ENCODE measurements at regions not wholly inside any gene's neighbourhood (a gene's known extent, or its start where the extent isn't known, plus 50 kb on each side); places are given as distances from the start of the nearest gene placed in this dataset.

- no peak for DNase-seq
These were observed 524.9 kb upstream of the CHRM3 start for GRCh38 chr1:238861342-238862066.

DNA sequence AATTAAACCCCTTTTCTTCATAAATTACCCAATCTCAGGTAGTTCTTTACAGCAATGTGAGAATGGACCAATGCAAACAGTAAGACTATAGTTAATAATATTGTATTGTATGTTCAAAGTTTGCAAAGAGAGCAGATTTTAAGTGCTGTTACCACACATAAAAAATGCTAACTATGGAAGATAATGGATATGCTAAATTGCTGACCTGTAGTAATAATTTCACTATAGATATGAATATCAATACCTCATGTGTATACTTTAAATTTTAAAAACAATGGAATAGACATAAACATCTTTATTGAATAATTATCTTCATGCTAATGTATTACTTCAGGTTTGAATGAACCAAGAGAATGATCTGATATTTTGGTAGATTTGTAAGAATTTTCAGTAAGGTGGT, 552.4 kb upstream of the CHRM3 start:
- no peak for DNase-seq

GRCh38 chr1:238832106-238832505, 554.3 kb upstream of the CHRM3 start:
- DNase-seq, result no peak

DNA sequence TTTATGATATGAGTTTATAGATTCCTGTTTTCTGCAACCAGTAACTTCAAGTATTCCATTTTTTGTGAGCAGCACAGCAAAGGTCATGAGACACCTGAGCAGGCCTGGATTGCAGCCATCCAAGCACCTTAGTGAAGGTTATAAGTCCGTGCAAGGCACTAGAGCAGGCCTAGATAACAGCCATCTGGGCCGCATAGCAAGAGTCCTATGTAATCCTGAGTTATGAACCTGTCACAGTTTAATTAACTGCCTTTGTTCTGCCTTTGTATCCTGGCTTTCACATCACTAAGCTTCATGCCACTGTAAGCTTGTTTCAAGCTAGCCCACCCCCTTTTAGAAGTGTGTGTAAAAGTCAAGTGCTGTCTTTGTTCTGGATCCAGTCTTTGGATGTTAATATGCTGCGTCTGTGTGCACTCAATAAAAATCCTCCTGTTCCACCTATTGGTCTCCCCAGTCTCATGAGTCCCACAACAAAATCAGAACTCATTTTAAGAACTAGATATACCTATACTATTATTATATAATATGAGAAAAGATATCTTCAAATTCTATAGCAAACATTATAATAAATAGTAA, 556.2 kb upstream of the CHRM3 start:
- DNase-seq, result no peak

GRCh38 chr1:238826891-238827290, 559.5 kb upstream of the CHRM3 start:
- no peak for DNase-seq

DNA sequence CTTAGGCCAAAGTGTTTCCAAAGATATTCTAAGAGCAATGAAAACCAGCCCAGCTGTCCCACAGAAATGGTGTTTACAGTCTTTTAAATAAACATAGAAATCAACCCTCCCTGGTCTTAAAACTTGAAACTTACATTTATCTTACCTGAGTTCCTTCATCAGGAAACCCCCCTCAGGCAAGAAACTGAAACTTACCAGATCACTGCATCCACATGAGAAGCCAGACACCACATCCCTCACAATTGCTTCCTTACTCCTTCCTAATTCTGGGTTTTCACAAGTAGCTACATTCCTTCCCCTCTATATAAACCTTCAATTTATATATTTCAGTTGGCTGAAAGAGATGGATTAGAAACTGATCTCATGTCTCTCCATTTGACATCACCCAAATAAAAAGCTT, 563.0 kb upstream of the CHRM3 start:
- no peak for DNase-seq

GRCh38 chr1:238811211-238811879, 575.0 kb upstream of the CHRM3 start:
- DNase-seq, result no peak

DNA sequence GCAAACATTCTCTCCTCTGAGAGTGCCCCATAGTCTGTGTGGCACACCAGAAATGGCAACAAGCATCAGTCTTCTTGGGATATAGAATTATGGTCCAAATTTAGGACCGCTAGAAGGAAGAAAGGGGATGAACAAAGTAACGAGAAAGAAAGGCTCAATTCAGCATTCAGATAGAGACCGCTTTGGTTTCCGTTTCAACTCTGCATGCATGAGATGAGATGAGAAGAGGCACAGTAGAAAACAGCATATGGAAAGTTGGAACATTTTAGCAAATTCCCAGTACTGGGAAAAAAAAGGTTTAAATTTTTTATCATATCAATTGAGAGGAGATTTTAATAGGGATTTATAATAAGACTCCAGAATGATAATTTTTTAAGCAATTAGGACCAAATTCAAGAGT, 595.5 kb upstream of the CHRM3 start:
- no peak for DNase-seq

- no peak for DNase-seq
These were observed 596.3 kb upstream of the CHRM3 start for GRCh38 chr1:238789916-238790667.

GRCh38 chr1:238787471-238787870, 598.9 kb upstream of the CHRM3 start:
- DNase-seq, result no peak

DNA sequence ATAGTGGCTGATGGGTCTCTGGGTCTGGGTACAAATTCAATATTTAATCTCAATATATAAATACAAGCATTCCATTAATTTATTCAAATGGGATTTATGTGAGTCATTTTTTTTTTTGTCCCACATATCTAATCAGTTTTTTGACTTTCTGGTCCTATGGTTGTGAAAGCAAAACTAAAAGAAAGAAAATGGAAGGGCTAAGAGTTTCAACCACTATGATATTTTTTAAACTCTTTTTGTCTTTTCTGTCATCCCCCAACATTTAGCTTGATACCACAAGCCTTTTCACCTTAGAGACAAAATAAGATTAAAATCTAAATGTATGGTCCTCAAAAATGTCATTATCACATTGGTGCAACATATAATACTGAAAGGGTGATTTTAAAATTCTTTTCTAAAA, 602.7 kb upstream of the CHRM3 start:
- DNase-seq, result no peak

GRCh38 chr1:238779716-238780115, 606.7 kb upstream of the CHRM3 start:
- no peak for DNase-seq

GRCh38 chr1:238778113-238778512, 608.3 kb upstream of the CHRM3 start:
- no peak for DNase-seq

DNA sequence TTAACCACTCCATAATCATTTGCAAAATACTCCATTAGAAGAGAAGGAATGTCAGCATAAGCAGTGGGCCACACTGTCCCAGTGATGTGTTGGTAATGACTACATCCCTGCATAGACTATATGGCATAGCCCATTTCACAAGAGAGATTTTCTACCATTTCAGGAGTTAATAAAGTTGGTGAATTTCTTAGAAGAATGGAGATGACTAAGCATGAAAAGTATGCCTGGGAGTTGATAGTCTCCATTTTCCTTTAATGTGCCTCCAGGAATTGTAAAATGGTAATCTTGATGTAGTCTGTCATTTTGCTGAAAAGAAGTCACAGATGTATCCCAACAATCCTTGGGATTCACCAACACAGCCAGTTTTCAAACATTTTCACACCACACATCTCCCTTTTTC, 608.8 kb upstream of the CHRM3 start:
- no peak for DNase-seq

- no peak for DNase-seq
These were observed 610.2 kb upstream of the CHRM3 start for GRCh38 chr1:238776126-238776525.

- no peak for DNase-seq
These were observed 614.0 kb upstream of the CHRM3 start for GRCh38 chr1:238772322-238772721.

GRCh38 chr1:238767321-238767720, 619.0 kb upstream of the CHRM3 start:
- no peak for DNase-seq

- DNase-seq, result no peak
These were observed 621.6 kb upstream of the CHRM3 start for GRCh38 chr1:238764779-238765178.

- DNase-seq, result no peak
These were observed 633.1 kb upstream of the CHRM3 start for GRCh38 chr1:238753252-238753651.

- no peak for DNase-seq
These were observed 634.0 kb upstream of the CHRM3 start for GRCh38 chr1:238752327-238752726.

DNA sequence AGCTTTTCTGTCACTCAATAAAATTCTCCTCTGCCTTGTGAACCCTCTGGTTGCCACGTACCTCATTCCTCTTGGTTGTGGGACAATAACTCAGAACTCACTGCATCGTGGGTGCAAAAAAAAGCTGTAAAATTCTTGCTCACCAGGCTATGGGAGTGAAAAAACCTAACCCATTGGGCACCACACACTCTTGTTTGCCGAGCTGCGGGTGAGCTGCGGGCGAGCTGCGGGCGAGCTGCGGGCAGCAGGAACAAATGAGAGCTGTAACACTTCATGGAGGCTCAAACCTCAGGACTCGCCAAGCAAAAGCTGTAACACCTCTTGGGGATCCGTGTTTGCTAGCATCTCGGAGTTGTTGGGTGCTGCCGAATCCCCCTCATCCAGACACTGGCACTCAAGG, 641.3 kb upstream of the CHRM3 start:
- DNase-seq, result no peak

- no peak for DNase-seq
These were observed 647.5 kb upstream of the CHRM3 start for GRCh38 chr1:238738892-238739291.

GRCh38 chr1:238727670-238728069, 658.7 kb upstream of the CHRM3 start:
- DNase-seq, result no peak

DNA sequence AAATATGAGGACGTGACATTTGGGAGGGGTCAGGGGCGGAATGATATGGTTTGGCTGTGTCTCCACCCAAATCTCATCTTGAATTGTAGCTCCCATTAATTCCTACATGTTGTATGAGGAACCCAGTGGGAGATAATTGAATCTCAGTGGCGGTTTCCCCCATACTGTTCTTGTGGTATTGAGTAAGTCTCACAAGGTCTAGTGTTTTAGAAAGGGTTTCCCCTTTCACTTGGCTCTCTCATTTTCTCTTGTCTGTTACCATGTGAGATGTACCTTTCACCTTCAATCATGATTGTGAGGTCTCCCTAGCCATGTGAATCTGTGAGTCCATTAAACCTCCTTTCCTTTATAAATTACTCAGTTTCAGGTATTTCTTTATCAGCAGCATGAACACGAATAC, 663.6 kb upstream of the CHRM3 start:
- no peak for DNase-seq
